HG03457 (cell line): ENCODE measurements at regions not wholly inside any gene's neighbourhood (a gene's known extent, or its start where the extent isn't known, plus 50 kb on each side); places are given as distances from the start of the nearest gene placed in this dataset.
"Not testable (repeated sequence)": the region's sequence is repeated elsewhere in the genome, so short reads cannot be mapped to it uniquely, and the experiment has no call there.

ENCODE experiments used
- ATAC-seq: cut with Tn5 transposase; IDR thresholded peaks from one replicate; pipeline ENCODE4 v1.9.1; 2021; ENCODE audit warnings: moderate number of reproducible peaks; ENCODE audit not compliant: unreplicated experiment

DNA sequence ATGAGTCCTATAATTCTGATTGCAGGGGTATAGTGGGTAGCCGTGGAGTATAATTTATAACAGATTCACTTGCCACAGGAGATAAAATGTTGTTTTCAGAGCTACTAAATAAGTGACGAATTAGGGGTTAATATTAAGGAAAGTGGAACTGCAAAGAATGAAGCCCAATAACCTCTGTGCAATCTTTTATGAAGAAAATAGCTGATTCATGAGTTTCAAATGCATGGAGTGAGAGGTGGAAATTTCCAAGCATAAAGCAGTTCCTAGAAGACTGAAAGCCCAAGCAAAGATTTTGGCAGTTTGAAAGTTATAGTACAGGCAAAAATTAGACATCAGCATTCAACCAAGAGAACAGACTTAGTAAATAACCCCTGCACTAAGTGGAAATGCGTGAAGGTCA lies 1782.4 kb upstream of the PCDH10 start:
- ATAC-seq: no peak

DNA sequence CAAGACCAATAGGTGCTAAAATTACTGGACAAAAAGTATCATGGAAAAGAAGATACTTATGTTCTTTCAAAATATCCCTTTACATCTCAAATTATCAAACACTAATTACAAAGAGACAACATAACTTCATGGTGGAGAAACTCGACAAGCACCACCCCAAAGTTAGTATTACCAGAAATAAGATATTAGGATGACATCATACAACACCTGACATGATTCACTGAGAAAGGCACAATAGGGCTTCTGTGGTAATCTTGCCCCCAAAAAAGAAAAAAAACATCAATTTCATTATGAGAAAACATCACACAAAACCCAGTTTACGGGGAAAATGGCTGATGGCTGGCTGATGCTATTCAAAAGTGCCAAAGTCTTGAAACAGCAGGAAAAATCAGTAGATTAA lies 1781.7 kb upstream of the PCDH10 start:
- ATAC-seq: no peak

DNA sequence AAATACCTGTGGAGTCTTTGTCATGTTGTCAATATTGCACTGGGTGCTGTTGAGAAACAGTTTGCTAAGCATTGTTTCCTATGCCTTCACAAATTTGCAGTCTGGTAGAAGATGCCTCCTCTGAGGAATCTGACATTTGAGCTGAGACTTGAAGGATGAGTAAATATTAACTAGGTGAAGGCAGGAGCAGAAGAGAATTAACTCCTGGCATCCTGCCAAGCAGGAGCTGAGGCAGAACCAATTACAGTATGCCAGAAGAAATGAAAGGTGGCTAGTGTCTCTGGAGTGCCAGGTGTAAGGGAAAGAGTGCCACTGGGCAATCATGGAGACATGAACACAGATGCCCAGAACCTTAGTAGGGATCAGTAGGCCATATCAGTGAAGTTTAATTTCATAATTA lies 1778.2 kb upstream of the PCDH10 start:
- ATAC-seq: no peak

DNA sequence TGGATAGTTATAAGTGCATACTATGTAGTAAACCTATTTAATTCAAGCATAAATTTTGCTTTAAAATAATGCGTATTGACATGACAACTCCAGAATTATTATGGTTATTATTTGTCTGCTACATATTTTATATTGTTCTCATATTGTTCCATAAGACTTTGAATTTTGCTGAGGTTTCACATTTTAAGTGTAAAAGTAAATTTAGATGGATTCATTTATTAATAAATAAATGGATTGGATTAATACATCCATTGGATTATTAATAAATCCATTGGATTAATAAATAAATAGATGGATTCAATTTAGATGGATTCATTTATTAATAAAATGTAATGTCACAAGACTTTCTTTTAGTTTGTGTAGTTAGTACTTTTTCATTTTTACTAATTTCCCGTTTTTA lies 1768.0 kb upstream of the PCDH10 start:
- no peak for ATAC-seq

DNA sequence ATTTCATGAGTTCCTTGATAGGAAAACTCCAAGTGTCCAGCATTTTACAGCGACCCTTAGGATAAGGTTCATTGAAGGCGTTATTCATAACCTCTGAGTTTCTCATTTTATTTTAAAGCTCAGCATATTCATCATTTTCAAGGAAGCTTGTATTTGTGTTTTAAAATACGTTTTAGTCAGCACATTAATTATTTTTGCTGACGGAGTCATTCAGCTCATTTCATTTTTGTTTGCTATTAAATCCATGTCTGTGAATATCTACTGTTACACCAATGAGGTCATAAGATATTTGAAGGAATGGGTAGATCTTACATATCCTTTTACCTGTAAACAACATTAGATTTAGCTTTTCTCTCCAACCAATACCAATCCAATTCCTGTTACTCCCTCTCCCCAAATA lies 1766.3 kb upstream of the PCDH10 start:
- no peak for ATAC-seq

DNA sequence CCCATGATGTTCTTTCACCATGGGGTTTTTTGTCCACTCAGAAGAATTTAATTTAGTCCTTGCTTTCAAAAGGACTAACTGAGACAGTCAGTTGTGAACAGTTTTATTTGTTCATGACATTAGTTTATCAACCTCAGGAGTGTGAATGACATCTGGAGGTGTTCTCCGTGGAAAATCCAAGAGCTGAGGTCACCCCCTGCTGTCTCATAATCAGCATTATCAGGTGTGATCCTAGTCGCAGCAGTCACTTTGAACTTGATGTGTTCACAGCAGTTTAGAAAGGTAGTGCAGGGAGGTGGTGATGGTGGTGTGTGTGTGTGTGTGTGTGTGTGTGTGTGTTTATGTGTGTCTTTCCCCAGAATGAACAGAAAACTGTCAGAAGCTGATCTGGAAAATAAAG lies 1760.8 kb upstream of the PCDH10 start:
- ATAC-seq: no peak

DNA sequence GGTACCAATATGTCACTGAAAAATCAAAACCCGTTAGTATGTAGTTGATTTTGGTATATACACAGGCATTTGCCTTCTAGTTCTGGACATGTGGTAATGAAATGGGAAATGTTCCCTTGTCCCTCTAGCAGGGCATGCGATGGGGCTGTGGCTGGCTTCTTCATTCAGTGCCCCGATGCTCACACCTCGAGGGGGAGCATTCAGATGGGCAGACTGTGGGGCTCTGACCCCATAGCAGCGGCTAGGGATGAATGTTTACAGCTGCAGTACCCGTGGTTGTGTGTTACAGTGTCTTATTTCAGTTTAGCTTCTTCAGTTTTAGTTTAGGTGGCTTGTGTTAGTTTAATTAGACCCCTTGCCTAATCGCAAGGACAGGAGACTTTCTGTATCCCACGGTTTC lies 1741.0 kb upstream of the PCDH10 start:
- no peak for ATAC-seq

DNA sequence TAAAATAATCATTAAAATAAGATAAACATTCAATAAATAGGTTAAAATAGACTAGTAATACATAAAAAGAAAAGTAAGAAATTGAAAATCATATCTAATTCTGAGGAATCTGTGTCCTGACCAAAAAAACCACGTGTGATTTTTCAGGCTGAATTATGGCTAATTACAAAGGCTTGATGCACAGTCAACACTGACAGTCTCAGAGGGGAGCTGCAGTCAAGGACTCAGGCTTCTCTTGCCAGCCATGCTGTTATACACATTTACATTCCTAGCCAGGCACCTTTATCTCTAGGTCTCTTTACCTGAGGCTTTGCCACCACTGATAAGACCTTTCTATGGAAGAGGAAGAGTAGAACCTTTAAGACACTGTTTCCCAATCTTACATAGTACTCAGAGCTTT lies 1737.7 kb upstream of the PCDH10 start:
- ATAC-seq: no peak

DNA sequence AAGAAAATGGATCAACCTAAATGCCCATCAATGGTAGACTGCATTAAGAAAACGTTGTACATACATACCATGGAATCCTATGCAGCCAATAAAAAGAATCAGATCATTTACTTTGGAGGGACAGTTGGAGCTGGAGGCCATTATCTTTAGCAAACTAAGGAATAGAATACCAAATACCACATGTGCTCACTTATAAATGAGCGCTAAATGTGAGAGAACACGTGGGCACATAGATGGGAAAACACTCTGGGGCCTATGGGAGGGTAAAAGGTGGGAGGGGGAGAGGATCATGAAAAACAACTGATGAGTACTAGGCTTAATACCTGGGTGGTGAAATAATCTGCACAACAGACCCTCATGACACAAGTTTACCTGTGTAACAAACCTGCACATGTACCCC lies 1729.9 kb upstream of the PCDH10 start:
- no peak for ATAC-seq

DNA sequence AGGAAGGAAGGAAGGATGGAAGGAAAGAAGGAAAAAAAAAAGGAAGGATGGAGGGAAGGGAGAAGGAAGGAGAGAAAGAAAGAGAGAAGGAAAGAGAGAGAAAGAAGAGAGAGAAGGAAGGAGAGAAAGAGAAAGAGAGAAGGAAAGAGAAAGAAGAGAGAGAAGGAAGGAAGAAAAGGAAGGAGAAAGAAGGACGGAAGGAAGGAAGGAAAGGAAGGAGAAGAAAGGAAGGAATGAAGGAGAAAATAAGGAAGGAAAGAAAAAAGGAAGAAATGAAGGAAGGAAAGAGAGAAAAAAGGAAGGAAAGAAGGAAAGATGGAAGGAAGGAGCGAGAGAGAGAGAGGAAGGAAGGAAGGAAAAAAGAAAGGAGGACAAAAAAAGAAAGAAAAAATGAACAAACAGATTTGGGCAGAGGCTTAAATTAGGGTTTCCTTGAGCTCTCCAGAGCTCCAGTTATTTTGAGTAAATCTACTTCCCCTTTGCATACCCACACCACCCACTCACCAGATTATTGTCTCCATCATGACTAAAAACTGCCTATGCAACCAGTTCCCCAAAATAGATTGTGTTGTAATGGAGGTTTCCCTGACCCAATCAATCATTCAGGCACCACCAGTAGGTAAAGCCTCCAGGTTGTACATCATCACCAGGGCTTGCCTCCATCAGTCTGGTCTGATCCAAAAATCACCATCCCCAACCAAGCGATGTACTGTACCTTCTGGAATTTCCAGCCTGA lies 1722.9 kb upstream of the PCDH10 start:
- no peak for ATAC-seq

DNA sequence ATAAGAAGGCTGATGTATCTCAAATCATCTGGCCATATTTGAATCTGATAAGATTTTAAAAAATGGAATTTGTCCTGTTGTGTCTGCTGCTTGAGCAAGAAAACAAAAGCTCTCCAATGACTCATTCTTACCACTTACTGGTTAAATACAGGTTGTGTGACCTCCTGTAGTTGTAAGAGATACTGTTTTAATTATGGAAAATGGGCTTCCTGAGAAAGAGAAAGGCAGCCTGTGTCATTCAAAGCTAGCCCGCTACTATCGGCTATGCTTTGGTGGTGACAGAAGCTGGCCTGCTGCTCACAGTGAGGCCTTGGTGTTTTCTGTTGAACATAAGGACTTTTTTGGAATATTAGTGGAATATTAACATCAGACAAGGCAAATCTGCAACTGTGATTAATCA lies 1722.1 kb upstream of the PCDH10 start:
- no peak for ATAC-seq

DNA sequence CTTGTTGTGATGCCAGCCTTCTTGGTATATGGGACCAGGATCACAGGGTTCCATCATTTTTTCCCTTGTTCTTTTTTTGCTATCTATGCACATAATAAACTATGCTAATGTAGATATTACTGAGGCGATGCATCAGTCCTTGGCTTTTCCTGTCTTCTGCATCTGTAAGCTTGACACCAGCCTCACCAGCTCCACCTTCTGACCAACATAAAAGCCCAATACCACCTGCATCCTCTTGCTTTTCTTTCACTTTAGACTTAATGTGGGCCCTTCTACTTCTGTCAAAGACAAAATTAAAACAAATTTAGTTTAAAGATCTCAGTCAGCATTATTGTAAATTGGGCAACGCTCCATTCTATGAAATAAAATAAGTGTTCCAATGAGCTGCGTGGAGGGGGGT lies 1718.8 kb upstream of the PCDH10 start:
- ATAC-seq: no peak

DNA sequence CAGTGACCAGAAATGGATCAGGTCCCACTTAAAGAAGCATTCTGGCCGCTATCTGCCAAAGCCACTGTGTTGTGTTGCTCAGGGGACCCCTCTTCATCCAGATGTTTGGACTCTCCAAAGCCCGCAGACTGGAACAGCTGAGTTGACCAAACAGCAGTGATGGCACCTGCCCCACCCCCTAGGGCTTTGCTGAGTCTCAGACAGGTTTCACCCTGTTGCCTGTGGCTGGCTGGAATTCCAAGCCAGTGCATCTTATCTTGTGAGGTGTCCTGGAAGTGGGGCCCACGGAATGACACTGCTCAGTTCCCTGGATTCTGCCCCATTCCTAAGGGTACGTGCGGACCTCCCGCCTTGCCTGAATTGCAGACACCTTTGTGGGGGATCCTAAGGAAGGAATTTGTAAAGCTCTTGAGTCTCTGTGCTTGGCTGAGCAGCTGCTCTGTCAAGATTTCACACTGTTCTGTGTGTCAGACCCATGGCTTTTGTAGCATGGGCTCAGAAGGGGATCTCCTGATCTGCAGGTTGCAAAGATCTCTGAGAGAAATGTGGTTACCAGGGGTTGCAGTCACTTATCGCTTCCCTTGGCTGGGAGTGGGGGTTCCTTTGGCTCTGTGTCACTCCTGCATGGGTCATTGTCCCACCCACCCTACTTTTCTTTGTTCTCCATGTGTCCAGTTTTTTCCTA lies 1707.9 kb upstream of the PCDH10 start:
- ATAC-seq: no peak

DNA sequence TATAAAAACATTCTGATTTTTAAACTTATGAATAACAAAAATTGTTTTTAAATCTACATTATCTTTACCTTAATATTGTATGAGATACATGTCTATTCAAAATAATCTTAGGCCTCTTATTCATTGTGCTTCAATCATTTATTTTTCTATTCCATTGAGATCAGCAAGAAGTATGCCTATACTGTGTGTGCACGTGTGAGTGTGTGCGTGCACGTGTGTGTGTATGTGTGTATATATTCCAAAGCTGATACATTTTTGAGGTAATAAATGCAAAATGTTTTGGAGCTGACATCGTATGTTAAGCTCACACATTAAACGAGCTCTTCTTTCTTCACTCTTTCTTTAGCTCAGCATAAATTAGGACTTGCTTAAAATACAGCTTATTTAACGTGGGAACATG lies 1701.2 kb upstream of the PCDH10 start:
- ATAC-seq: no peak

DNA sequence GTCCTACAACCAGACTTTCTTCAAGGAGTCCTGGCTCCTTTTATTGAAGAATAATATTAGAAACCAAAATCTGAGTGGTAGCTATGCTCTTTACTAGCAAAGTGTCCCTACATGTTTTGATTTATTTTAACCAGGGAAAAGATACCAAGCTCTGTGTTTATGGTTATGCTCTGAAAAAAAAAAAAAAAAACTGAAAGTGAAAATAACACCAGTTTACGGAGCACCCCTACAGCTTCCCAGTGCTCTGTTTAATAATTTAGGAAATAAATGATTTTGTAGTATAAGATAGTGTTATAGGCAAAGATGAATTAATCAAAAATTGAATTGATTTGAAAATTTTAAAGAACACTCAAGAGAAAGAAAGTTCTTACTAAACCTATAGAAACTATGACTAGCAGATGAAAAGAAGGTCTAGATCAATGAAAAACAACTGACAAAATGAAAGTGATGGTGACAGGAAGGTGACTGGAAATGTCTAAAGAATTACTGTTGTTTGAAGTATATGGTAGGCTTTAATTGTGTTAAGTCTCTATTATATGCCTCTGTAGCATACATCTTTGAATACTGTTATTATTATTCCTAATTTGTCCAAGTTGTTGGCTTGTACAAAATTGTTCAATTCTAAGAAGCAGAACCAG lies 1698.4 kb upstream of the PCDH10 start:
- ATAC-seq: no peak

DNA sequence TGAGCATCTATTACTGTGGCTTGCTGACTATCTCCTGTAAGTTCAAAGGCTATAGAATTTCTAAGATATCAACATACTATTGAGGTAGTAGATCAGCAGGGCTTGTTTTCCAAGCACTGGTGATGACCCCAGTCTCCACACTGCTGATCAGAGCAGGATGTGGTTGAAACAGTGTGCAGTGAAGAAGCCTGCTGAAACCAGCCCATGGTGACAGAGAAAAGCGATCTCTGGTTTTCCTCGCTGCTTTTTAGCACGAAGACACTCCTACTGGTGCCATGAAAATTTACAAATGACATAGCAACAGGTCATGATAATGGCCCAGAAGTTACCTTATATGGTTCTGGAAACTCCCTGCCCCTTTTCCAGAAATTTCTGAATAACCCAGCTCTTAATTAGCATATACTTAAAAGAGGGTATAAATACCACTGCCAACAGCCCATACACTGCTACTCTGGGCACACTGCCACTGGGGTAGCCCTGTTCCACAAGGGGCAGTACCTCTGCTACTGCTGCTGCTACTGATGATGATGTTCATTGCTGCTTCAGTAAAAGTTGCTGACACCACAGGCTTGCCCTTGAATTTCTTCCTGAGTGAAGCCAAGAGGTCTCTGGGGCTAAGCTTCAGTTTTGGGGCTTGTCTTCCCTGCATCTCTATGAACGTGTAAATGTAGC lies 1689.5 kb upstream of the PCDH10 start:
- ATAC-seq: no peak

DNA sequence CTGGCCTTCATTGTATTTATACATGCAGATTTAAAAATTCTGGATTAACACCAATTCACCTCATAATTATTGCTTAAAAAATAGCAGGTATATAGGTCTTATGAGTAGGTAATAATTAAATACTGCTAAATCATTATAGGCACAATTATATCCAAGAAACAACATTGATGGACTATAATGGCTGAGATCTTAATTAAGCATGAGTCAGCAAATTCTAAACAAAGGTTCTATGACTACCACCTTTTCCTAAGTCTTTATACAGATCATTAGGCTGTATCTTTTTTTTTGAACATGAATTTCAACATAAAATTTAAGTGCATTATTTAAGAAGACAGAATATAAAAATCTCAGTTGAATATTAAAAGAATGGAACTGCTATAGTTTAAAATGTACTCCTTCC lies 1678.7 kb upstream of the PCDH10 start:
- ATAC-seq: no peak

DNA sequence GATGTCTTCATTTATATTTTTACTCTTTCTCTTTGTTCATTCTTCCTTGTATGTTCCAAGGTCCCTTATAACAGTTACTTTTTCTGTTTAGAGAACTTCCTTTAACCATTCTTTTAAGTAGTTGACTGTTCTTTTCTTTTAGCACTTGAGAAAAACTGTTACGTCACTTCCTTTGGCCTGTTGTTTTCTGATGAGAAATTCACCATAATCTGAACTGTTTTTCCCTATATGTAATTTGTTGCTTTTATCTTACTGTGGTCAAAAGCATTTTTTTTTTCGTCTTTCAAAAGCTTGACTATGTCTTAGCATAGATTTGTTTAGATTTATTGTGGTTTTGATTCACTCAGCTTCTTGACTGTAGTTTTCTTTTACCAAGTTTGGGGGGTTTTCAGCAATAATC lies 1660.3 kb upstream of the PCDH10 start:
- ATAC-seq: no peak

DNA sequence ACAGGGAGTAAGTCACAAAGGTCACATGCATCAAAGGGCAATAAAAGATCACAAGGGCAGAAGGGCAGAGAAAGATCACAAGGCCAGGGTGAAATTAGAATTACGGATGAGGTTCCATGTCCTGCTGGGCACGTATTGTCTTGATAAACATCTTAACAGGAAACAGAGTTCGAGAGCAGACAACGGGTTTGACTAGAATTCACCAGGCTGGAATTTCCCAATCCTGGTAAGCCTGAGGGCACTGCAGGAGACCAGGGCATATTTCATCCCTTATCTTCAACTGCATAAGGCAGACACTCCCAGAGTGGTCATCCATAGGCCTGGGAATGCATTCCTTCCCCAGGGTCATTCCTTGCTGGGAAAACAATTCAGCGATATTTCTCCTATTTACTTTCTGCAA lies 1652.9 kb upstream of the PCDH10 start:
- not testable (repeated sequence) for ATAC-seq

DNA sequence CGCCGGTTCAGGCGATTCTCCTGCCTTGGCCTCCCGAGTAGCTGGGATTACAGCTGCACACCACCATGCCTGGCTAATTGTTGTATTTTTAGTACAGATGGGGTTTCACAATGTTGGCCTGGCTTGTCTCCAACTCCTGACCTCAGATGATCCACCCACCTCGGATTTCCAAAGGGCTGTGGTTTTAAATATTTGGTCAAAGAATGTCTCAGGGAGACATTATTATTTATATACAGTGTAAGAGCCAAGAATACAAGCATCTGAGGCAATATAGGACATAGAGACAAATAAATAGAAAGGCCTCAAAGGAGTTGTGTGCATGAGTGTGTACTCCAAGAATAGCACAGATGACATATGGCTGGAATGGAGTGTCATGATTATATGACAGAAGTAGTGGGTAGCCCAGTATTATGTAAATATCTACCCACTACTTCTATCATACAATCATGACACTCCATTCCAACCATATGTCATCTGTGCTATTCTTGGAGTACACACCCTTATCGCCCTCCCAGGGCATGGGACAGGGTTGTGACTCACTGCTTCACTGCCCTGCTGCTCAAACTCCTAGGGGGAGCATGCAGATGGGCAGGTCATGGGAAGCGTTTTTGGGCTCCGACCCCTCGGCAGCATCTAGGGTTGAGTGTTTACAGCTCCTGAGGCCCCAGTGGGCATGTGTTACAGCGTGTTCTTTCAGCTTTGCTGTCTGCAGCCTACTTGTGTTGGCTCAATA lies 1649.8 kb upstream of the PCDH10 start:
- ATAC-seq: no peak

DNA sequence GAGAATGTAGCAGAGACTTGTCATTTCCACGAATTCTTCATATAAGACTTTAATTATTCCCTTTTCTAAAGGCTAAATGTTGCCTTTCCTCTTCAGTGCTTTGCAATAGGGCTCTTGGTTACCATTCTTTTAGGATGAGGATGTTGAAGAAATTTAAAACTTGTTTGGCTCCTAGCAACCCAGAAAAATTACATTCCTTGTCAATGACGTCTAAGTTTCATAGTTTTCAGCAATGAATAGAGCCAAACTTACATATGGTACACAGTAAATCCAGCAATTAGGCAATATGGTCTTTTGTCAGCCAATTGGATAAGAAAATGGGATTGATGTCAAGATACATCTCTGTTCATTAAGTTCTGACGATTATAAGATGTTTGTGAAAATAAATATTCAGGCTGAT lies 1639.6 kb upstream of the PCDH10 start:
- no peak for ATAC-seq
